GM12892 (cell line): ENCODE measurements at regions not wholly inside any gene's neighbourhood (a gene's known extent, or its start where the extent isn't known, plus 50 kb on each side); places are given as distances from the start of the nearest gene placed in this dataset.

Experiments
- DNase-seq: peaks from one replicate; pipeline ENCODE4 v3.0.0; 2011; ENCODE audit not compliant: insufficient read length
- FAIRE-seq: peaks from 2 replicates; lab custom pipeline; 2011; peaks lifted over from hg19 to GRCh38; lab: Jason Lieb, UNC
- POLR2A ChIP-seq: IDR thresholded peaks from 2 replicates; pipeline ENCODE4 v1.6.1; 2011; ENCODE audit warnings: low read depth, low read length, control low read depth
- POLR2AphosphoS5 ChIP-seq: IDR thresholded peaks from 2 replicates; pipeline ENCODE4 v1.6.1; 2011; ENCODE audit warnings: low read depth, low read length, control low read depth
- TAF1 ChIP-seq: IDR thresholded peaks from 2 replicates; pipeline ENCODE4 v1.6.1; 2011; ENCODE audit warnings: low read depth, mild to moderate bottlenecking, control low read depth, low read length, borderline replicate concordance

- no peak for FAIRE-seq
- TF ChIP-seq POLR2A: no peak
- TF ChIP-seq POLR2AphosphoS5: no peak
- no peak for TF ChIP-seq TAF1
- no peak for DNase-seq
These were observed 1424.2 kb downstream of the MRPL39 start for GRCh38 chr21:24183077-24183476.

- no peak for DNase-seq
- no peak for FAIRE-seq
- TF ChIP-seq POLR2A (no peak), POLR2AphosphoS5 (no peak), TAF1 (no peak)
These were observed 1428.2 kb downstream of the MRPL39 start for GRCh38 chr21:24179110-24179509.

GRCh38 chr21:24175106-24175505, 1432.2 kb downstream of the MRPL39 start:
- DNase-seq (no peak), FAIRE-seq (no peak)
- TF ChIP-seq POLR2AphosphoS5 (no peak), TAF1 (no peak), POLR2A (no peak)

- DNase-seq (no peak), FAIRE-seq (no peak)
- no peak for TF ChIP-seq POLR2A
These were observed 1435.5 kb downstream of the MRPL39 start for GRCh38 chr21:24171736-24172135.

- FAIRE-seq (no peak), DNase-seq (no peak)
- no peak for TF ChIP-seq POLR2AphosphoS5
- no peak for TF ChIP-seq POLR2A
- TF ChIP-seq TAF1: no peak
These were observed 1443.7 kb downstream of the MRPL39 start for GRCh38 chr21:24163539-24163938.

DNA sequence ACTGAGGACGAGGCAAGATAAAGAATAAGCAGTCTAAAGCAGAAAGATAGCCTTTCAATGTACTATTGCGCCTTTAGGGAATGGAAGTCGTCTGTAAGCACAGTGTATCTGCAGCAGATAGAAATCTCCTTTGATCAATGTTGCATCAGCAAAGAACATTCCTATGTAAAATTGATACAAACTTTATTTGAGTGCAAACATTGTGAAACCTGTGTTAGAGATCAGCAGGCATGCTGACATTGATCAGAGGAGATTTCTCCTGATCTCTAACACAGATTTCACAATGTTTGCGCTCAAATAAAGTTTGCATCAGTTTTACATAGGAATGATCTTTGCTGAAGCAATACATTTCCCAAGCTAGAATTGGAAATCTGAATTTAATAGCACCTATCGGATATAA, 1446.8 kb downstream of the MRPL39 start:
- no peak for FAIRE-seq
- DNase-seq: no peak
- TF ChIP-seq POLR2AphosphoS5 (no peak), TAF1 (no peak), POLR2A (no peak)

GRCh38 chr21:24153137-24153536, 1454.1 kb downstream of the MRPL39 start:
- DNase-seq (no peak), FAIRE-seq (no peak)
- TF ChIP-seq POLR2AphosphoS5 (no peak), TAF1 (no peak), POLR2A (no peak)

DNA sequence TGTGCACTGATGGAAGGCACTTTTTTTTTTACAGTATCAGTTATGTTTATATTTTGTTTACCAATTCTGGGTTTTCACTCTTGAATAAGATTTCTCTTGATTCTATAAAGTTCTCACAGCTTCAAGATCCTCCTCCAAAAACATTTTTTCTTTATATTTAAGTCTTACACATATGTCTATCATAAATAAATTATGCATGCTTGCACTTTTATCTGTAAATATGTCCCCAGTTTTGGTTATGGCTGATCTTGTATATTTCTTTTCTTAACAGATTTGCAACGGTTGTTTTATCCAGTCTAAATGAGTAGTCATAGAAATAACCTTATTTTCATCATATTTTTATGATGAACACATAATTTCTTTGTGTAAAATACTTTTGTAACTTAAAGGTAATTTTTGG, 1456.5 kb downstream of the MRPL39 start:
- FAIRE-seq: no peak
- no peak for DNase-seq
- TF ChIP-seq TAF1 (no peak), POLR2AphosphoS5 (no peak), POLR2A (no peak)

DNA sequence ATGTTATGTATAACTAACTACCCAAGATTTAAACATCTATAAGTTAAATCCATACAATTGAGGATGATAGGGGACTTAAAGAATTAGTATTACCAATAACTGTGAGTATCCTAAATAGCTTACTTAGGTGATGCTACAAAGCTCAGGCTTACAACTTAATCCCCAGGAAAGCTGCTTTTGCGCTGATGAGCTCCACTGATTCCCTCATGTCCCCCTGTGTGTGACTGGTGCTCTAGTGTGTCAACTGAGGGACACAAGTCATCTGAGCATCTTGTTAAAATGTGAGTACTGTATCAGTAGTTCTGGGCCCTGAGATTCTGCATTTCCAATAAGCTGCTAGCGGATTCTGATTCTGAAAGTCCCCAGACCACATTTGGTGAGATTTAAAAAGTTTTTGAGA, 1458.8 kb downstream of the MRPL39 start:
- no peak for DNase-seq
- FAIRE-seq: no peak
- no peak for TF ChIP-seq POLR2A
- no peak for TF ChIP-seq TAF1
- no peak for TF ChIP-seq POLR2AphosphoS5

- DNase-seq: no peak
- TF ChIP-seq POLR2A (no peak), TAF1 (no peak), POLR2AphosphoS5 (no peak)
- FAIRE-seq: no peak
These were observed 1459.6 kb downstream of the MRPL39 start for GRCh38 chr21:24147674-24148073.

GRCh38 chr21:24131056-24131455, 1476.2 kb downstream of the MRPL39 start:
- no peak for FAIRE-seq
- no peak for TF ChIP-seq POLR2AphosphoS5
- TF ChIP-seq POLR2A: no peak
- TF ChIP-seq TAF1: no peak

GRCh38 chr21:24127651-24128050, 1479.6 kb downstream of the MRPL39 start:
- DNase-seq (no peak), FAIRE-seq (no peak)
- TF ChIP-seq POLR2A: no peak
- no peak for TF ChIP-seq TAF1
- no peak for TF ChIP-seq POLR2AphosphoS5

More at GRCh38 chr21:24131056-24131455, 1476.2 kb downstream of the MRPL39 start:
- no peak for DNase-seq

GRCh38 chr21:24123785-24124184, 1483.5 kb downstream of the MRPL39 start:
- no peak for FAIRE-seq
- TF ChIP-seq TAF1: no peak
- no peak for TF ChIP-seq POLR2AphosphoS5
- no peak for TF ChIP-seq POLR2A
- DNase-seq: no peak
